ENCODE measurements at regions not wholly inside any gene's neighbourhood (a gene's known extent, or its start where the extent isn't known, plus 50 kb on each side); places are given as distances from the start of the nearest gene placed in this dataset.
A peak's percentile ranks its signal among the peaks of the same experiment; 100 is the strongest.
"Not testable (repeated sequence)": the region's sequence is repeated elsewhere in the genome, so short reads cannot be mapped to it uniquely, and the experiment has no call there.

DNA sequence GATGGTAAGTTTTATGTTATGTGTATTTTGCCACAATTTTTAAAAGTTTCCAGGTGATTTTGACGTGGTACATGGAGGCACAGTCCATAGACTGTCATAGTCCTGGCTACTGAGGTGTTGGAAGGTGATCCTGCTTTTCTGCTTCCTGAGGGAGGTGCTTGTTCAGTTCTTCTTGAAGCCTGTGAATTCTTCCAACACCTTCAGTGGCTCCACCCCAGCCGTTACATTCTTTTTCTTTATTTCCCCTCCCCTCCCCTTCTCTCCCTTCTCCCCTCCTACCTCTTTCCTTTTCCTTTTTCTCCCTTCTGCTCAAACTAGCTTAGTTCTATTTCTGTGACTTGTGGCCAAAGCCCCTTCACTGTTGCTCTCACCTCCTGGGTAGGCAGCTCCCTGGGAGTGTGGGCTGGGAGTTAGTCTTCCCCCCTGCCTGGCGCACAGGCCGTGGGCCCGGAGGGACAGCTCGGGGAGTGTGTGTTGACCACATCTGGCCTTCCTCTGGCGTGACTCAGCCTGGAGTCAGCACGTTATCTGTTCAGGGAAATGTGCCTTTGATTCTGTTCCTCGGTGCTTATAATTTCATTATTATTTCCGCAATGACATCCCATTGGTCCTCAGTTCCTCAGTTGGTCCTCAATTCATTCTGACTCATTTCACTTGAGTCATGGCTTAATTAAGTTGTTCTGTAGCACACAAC, 566.2 kb downstream of the TBC1D22A start:
- peak; percentile 94 for DNase-seq

DNA sequence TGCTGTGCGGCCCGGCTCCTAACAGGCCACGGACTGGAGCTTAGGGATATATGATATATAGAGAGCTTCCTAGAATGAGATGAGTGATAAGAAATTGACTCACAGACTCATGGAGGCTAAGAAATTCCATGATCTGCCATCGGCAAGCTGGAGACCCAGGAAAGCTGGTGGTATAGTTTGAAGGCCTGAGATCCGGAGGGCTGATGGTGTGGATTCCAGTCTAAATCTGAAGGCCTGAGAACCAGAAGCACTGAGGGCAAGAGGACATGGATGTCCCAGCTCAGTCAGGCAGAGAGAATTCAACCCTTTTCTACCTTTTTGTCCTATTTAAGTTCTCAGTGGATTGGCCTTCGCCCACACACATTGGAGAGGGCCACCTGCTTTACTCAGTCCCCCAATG, 564.8 kb downstream of the TBC1D22A start:
- no peak for DNase-seq

DNA sequence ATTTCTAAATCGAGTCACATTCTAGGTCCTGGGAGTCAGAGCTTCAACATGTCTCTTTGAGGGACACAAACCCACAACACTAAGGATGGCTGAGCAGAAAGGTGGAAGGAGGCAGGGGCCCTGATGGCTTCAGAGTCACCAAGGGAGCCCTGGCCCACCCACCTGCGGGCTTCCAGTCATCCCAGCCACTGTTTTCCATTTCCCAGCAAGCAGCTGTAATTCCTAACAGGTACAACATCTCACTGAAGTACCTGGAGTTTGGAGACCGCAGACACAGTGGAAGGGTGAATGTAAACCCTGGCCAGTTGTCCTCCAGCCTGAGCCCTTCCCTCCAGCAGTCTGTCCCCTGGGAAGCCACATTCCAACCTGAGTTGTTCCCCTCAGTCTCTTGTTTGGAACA, 562.8 kb downstream of the TBC1D22A start:
- no peak for DNase-seq

DNA sequence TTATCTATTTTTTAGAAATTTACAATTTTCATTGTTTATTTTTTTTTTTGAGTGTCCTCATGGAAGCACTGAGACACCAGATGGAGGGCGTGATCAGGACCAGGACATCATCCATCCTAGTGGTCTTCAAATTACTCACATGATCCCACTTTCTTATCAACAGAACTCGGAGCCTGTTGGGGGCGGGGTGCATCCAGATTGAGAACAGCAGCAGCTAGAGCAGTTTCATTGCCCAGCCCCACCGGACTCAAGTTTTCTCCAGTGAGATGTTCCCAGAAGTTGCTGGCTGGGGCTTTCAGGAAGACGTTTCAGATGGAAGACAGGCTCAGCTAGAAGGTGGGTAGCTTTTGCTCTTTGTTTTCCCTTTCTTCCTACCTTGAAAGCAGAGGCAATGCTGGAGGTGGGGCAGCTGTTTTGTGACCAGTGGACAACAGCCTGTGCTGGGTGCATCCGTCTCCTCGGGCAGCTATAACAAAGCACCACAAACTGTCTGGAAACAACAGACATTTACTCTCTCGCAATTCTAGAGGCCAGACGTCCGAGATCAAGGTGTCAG, 562.1 kb downstream of the TBC1D22A start:
- no peak for DNase-seq

DNA sequence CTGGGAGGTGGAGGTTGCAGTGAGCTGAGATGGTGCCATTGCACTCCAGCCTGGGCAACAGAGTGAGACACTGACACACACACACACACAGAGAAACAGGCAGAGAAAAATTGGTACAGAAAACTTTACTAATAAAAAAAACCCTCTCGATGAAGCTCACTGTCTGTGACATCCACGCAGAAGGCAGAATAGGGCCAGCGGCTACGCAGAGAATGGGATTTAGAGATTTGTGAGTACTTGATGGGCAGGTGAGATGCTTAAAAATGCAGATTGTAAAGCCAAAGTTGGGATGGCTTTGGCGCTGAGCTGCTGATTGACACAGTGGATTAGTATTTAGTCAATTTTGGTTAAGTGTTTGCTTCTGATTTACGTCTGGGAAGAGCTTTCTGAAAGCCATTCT, 561.1 kb downstream of the TBC1D22A start:
- no peak for DNase-seq

DNA sequence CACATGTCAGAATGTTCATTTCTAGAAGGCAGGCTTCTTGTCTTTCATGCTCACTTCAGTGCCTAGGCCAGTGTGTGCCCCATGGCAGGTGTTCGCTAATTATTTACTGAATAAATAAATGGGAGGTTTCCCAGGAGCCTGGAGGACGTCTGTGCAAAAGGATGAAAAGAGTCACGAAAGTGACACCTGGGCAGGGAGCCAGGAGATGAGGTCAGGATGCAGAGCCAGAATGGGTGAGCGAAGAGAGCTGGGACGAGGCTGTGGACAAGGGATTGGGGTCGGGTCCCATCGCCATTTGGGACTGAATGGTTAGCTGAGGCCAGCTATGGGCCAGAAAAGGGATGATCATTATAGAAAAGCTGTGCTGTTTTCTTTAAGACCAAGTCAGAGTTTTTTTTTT, 560.4 kb downstream of the TBC1D22A start:
- DNase-seq = no peak

DNA sequence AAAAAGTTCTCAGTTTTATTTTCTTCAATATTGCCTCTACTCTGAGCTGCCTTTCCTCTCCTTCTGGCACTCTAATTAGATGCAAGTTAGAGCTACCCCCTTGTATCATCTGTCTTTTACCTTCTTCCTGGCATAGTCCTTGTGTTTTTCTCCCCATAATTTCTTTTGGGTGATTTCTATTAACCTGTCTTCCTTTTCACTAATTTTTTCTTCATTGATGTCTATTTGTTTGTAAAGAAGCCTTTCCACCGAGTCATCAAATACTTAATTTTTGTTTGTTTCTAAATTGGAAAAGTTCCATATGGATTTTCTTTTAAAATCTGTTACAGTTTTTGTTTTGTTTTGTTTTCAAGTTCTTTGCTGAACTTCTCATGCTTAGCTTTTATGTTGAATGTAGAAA, 558.1 kb downstream of the TBC1D22A start:
- DNase-seq = no peak

DNA sequence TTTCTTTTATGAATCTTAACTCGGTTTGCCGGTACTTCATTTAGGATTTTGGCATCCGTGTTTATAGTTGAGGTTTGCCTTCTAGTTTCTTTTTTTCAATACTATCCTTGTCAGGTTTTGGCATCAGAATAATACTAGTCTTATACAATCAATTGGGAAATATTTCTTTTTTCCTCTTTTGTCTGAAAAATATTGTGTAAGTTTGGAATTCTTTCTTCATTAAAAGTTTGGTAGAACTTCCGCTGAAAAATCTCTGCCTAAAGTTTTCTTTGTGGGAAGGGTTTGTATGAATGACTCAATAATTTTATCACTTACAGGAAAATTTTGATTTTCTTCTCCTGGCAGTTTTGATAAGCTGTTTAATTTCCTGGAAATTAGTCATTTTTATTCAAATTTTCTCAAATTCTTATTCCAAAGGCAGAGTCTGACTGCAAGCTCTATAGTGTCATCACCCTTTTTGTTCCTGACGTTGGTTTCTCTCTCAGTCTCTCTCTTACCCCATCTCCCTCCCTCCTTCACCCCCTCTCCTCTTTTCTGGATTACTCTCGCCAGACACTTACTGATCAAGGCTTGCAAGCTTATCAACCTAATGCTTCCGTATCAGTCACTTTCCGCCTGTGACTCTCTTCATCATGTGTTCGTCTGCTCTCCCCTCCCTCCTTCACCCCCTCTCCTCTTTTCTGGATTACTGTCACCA, 555.7 kb downstream of the TBC1D22A start:
- DNase-seq = no peak

DNA sequence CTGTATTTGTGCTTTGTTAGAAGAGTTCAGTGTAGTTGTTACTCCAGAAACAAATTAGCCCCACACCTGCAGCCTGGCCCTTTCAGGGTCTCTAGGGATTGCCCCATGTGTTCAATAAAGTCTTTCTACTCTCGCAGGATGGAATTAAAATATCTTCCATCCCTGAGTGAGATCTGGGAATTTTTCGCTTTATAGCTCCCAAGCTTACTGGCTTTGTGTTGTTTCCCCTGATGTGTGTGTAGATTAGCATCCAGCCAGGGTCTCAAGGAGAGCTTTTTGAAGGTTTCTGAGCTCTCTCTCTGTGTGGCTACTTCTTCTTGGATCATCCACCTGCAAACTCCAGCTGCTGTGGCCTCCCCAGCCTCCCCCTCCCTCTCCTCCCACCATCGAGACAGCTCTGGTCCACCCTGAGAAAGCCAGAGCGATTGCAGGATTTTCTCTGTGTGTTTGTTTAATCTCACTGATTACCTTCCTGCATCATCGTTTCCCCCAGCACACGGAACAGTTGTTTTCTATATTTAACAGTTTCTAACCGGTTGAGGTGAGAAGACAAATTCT, 553.5 kb downstream of the TBC1D22A start:
- DNase-seq = no peak

DNA sequence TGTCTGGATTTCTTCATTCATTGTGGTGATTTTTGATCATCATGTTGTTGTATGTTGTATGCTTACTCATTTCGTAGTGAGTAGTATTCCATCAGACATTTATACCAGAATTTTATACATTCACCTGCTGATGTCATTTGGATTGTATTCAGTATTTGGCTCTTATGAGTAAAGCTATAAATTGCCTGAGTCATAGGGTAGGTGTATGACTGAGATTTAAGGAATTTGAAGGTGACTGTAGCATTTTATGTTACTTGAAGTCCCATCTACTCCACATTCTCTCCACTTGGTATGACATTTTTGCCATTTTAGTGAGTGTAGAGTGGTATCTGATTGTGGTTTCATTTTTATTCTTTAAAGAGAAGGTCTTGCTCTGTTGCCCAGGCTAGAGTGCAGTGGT, 548.2 kb downstream of the TBC1D22A start:
- DNase-seq = peak; percentile 53

DNA sequence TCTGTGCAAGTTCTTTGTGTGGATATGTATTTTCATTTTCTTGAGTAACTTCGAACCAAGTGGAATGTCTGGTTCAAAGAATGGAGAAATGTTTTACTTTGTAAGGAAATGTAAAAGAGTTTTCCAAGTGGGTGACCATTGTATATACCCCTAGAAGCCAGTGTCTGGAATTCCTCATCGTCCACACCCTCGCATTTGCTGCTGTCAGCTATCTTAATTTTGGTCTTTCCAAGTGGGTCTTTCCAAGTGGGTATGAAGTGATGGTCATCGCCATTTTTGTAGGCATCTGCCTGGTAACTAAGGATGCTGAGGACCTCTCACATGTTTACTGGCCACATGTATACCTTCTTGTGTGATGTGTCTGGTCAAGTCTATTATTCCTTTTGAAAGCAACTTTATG, 547.5 kb downstream of the TBC1D22A start:
- DNase-seq = no peak

DNA sequence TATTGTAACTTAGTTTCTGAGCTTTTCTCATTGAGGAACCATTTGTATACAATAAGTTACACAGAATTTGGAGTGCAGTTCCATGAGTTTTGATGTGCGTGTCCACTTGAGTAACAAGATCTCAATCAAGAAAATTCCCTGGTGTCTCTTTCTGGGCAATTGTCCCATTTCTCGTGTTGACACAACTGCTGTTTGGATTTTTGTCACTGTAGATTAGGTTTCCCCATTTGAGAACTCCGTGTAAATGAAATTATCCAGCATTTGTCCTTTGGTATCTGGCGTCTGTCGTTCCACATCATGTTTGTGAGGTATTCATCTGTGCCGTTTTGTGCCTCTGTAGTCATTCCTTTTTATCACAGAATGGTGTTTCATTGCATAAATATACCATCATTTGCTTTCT, 547.0 kb downstream of the TBC1D22A start:
- no peak for DNase-seq

DNA sequence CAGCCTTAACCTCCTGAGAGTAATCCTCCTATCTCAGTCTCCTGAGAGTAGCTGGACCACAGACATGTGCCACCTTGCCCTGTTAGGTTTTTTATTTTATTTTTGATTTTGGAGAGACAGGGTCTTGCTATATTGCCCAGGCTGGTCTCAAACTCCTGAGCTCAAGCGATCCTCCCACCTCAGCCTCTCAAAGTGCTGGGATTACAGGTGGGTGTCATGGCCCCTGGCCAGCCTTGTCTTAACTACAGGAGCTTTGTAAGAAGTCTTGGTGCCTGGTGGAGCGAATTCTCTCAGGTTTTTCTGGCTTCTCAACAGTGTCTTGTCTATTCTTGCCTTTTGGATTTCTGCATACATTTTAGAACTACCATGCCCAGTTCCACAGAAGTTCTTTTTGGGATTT, 546.4 kb downstream of the TBC1D22A start:
- no peak for DNase-seq

DNA sequence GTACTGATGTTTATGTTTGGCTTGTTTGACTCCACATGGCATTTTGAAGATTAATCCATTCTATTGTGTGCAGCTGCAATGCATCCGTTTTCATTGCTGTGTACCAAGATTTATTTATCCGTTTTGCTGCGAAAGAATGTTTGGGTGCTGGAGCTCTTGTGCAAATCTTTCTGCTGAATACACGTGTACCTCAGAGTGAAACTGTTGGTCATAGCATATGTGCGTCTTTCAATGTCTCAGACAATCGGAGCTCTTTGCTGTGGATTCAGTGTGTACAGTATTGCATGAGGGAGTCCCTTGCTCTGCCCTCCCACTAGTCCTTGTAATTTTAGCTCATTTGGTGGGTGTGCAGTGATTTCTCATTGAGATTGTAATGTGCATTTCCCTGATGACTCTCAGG, 545.4 kb downstream of the TBC1D22A start:
- DNase-seq = peak; percentile 24

DNA sequence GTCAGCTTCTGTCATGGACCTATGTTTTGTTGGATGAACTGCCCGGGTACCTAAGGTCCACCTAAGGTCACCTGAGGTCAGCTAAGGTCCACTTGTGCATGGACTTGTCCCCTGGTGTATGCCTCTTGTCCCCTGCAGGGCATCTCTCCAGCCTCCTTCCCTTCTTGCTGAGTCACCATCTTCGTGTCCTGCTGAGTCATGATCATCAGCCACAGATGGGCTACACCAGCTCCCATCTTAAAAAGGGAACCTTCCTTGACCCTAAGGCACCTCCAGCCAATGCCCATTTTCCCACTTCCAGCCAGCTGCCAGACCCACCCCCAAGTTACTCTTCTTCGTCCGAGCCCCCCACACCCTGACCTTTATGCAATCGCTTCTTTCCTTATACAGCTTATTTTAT, 544.9 kb downstream of the TBC1D22A start:
- DNase-seq = peak; percentile 50

DNA sequence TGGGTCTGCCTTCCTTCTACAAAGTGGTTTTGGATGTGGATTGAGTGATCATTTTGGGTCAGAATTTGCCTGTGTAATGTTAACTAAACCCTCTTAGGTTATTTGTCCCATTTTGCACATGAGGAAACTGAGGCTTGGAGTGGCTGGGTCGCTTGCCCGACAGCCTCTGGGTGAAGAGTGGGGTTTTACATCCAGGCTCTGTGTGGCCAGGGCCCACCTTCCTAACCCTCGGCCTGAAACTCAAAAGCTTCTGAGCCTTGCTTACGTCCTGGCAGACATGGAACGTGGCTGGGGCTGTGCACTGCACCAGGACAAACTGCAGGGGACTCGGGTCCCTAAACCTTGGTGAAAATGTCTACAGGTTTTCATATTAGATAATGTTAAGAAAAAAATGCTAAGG, 542.4 kb downstream of the TBC1D22A start:
- DNase-seq = no peak

DNA sequence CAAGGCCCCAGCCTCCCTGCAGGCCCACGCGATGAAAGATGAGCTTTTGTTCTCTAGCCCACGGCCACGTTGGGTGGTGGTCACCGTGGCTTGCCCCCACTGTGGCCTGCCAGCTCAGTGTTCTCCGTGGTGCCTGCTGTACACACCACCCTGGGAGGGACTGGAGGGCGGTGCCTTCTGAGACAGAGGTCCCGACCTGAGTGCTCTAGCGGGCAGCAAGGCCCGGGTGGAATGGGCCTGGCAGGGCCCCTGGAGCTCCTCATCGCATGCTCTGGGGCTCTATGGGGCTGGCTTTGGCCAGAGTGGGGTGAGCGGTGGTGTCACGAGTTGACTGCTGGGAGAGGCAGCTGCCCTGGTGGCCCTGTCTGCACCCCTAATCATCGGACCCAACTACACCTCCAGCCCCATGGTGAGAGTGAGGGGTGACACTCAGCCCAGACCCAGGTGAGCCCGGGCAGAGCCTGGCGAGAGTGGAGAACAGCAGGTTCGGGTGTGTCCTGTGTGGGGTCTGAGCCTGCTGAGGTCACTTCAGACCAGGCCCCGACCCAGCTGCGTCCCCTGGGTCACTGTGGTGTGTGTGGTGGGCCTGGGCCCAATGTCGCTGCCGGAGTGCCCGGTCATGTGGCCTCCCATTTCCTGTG, 541.9 kb downstream of the TBC1D22A start:
- DNase-seq = no peak

DNA sequence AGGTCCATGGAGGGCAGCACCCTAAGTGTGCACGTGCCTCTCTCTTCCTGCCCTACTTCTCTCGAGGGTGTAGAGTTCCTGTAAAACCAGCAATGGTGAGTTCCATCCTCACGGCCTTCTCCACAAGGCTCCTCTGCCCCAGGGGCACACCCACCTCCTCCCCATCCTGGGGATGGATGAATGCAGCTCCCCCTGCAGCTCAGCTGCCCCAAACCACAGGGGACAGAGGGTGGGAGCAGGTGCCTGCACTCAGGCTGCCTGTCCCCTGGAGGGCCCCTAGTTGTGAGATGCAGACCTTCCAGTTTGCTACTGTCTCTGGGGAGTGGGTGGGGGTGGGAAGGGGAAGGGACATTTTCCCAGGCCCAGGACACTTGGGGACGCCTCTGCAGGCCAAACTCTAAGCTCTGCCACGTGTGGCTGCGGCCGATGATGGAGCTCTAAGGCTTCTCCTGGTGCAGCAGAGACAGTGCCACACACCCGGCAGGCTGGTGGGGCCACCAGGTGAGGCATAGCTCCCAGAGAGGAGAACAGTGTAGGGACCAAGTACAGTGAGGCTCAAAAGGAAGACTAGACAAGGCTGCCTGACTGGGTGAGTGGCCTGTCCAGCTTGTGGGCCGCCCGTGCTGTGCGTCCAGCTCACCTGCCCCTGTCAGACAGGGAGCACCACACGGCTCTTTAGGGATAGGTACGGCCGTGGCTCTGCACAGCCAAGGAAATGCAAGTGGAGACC, 540.9 kb downstream of the TBC1D22A start:
- no peak for DNase-seq

DNA sequence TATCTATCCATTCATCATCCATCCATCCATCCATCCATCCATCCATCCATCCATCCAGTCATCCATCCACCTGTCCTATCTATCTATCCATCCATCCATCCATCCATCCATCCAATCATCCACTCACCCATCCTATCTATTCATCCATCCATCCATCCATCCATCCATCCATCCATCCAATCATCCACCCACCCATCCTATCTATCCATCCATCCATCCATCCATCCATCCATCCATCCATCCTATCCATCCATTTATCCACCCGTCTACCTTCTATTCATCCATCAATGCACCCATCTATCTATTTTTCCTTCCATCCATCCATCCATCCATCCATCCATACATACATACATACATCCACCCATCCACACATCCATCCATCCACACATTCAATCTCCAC, 540.1 kb downstream of the TBC1D22A start:
- DNase-seq = not testable (repeated sequence)

DNA sequence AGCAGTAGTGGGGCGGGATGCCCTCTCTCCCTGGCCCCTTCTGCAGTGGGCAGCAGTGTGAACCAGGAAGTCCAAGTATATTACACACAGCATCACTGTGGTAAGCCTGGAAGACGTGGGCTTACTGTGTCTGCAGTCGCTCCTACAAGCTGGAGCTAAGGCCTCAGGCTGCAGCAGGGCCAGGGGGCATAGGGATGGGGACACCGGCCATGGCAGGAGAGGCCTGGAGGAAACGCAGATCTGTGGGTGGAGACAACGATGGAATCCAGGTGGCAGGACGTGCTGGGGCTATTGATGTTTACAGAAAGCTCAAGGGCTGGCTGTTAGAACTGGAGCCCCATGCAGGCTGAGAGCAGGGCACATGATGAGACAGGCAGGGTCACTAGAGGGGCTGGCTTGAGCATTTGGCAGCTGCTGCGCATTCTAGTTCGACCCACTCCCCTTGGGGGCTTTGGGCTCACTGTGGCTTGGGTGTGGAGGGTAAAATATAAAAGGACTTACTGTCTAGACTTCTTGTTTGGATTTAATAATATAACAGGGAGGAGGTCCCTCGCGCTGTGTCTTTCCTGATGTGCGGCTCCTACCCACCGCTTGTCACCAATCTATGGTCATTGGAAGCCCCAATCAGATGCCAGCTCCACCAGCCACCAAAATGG, 539.5 kb downstream of the TBC1D22A start:
- DNase-seq = no peak

DNA sequence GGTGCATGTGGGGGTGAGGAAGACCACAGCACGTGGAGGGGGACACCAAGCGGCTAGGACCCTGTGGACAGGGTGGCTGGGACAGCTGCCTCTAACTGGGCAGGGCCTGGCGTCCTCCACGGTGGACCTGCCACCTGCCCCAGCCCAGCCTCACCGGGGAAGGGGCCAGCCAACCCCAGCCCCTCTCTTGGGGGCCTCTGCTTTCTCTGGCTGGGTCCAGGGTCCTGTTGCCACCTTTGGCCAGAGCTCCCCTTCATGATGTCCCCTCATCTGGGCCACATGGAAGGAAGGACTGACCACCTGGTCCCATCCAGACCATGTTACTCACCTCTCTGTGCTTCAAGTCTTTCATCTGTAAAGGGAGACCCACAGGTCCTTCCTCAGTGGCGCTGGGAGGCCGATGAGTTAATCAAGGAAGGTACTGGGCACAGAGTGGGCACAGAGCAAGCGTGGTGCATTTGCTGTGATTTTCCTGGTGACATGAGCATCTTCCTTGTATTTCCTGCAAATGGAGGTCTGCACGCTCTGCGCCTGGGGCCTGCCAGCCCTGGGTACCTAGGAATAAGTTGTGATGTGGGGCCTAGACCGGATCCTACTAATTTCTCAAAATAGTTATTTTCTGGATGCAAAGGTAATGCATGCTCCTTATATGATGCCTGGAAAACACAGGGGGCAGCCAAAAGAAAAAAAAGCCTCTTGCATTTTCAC, 538.4 kb downstream of the TBC1D22A start:
- no peak for DNase-seq
